ENCODE measurements at regions not wholly inside any gene's neighbourhood (a gene's known extent, or its start where the extent isn't known, plus 50 kb on each side); places are given as distances from the start of the nearest gene placed in this dataset.

GRCh38 chr6:140124498-140124897 lies 750.0 kb upstream of the CITED2 start:
- no peak for DNase-seq

- DNase-seq: no peak
Observed at GRCh38 chr6:140108167-140108566, 733.7 kb upstream of the CITED2 start.

GRCh38 chr6:140107216-140107615 lies 732.8 kb upstream of the CITED2 start:
- no peak for DNase-seq

GRCh38 chr6:140105857-140106256 lies 731.4 kb upstream of the CITED2 start:
- no peak for DNase-seq

GRCh38 chr6:140105241-140105640 lies 730.8 kb upstream of the CITED2 start:
- no peak for DNase-seq

- DNase-seq: no peak
Observed at GRCh38 chr6:140101818-140102217, 727.4 kb upstream of the CITED2 start.

GRCh38 chr6:140101367-140101766 lies 726.9 kb upstream of the CITED2 start:
- DNase-seq: no peak

- DNase-seq: no peak
Observed at GRCh38 chr6:140095532-140095931, 721.1 kb upstream of the CITED2 start.

GRCh38 chr6:140091895-140092294 lies 717.4 kb upstream of the CITED2 start:
- no peak for DNase-seq

GRCh38 chr6:140090871-140091270 lies 716.4 kb upstream of the CITED2 start:
- no peak for DNase-seq

- no peak for DNase-seq
Observed at GRCh38 chr6:140083375-140083774, 708.9 kb upstream of the CITED2 start.

- no peak for DNase-seq
Observed at GRCh38 chr6:140082867-140083297, 708.4 kb upstream of the CITED2 start.

- DNase-seq: no peak
Observed at GRCh38 chr6:140079328-140079727, 704.9 kb upstream of the CITED2 start.

GRCh38 chr6:140078561-140079125 lies 704.2 kb upstream of the CITED2 start:
- no peak for DNase-seq

GRCh38 chr6:140077827-140078560 lies 703.5 kb upstream of the CITED2 start:
- no peak for DNase-seq

- DNase-seq: no peak
Observed at GRCh38 chr6:140076105-140076504, 701.7 kb upstream of the CITED2 start.

GRCh38 chr6:140073456-140073855 lies 699.0 kb upstream of the CITED2 start:
- no peak for DNase-seq

GRCh38 chr6:140071601-140072062 lies 697.2 kb upstream of the CITED2 start:
- DNase-seq: no peak

- DNase-seq: no peak
Observed at GRCh38 chr6:140070846-140071473, 696.5 kb upstream of the CITED2 start.

- no peak for DNase-seq
Observed at GRCh38 chr6:140069576-140069975, 695.1 kb upstream of the CITED2 start.

GRCh38 chr6:140068801-140069200 lies 694.4 kb upstream of the CITED2 start:
- no peak for DNase-seq

GRCh38 chr6:140064366-140064765 lies 689.9 kb upstream of the CITED2 start:
- DNase-seq: no peak

- DNase-seq: no peak
Observed at GRCh38 chr6:140063021-140063399, 688.6 kb upstream of the CITED2 start.
